Mesendoderm (in vitro differentiated cells): ENCODE measurements at regions not wholly inside any gene's neighbourhood (a gene's known extent, or its start where the extent isn't known, plus 50 kb on each side); places are given as distances from the start of the nearest gene placed in this dataset.

ENCODE experiments used
- DNase-seq: peaks from one replicate; pipeline ENCODE4 v3.0.0; 2013
- H2AK5ac ChIP-seq: 2 replicates; pipeline ENCODE4 v1.6.1; 2013; ENCODE audit warnings: low read length, inconsistent platforms
- H2BK120ac ChIP-seq: 2 replicates; pipeline ENCODE4 v1.6.1; 2013; ENCODE audit warnings: low read depth, mild to moderate bottlenecking, low read length, moderate library complexity, mixed read lengths
- H2BK15ac ChIP-seq: replicated peaks from 2 replicates; pipeline ENCODE4 v1.6.1; 2013; ENCODE audit warnings: low read depth, mild to moderate bottlenecking, moderate library complexity
- H2BK5ac ChIP-seq: 2 replicates; pipeline ENCODE4 v1.6.1; 2013; ENCODE audit warnings: low read length, inconsistent platforms
- H3K18ac ChIP-seq: 2 replicates; pipeline ENCODE4 v1.6.1; 2013; ENCODE audit warnings: mild to moderate bottlenecking, low read length, mixed read lengths
- H3K23ac ChIP-seq: one replicate; pipeline ENCODE4 v1.6.1; 2013; ENCODE audit warnings: low read length
- H3K27ac ChIP-seq: 2 replicates; pipeline ENCODE4 v1.5.1; 2013; ENCODE audit warnings: low read depth, mild to moderate bottlenecking, inconsistent platforms, low read length, moderate library complexity
- H3K27me3 ChIP-seq: 2 replicates; pipeline ENCODE4 v1.6.1; 2013; ENCODE audit warnings: low read length, control low read depth, mild to moderate bottlenecking, inconsistent platforms; ENCODE audit not compliant: insufficient read depth, poor library complexity
- H3K36me3 ChIP-seq: 2 replicates; pipeline ENCODE4 v1.6.1; 2013; ENCODE audit warnings: low read length, inconsistent platforms; ENCODE audit not compliant: control insufficient read depth, insufficient read depth
- H3K4ac ChIP-seq: one replicate; pipeline ENCODE4 v1.6.1; 2013; ENCODE audit warnings: low read depth, mild to moderate bottlenecking, low read length, moderate library complexity
- H3K4me1 ChIP-seq: 2 replicates; pipeline ENCODE4 v1.6.1; 2013; ENCODE audit warnings: low read depth, low read length, inconsistent platforms; ENCODE audit not compliant: control insufficient read depth
- H3K4me2 ChIP-seq: 2 replicates; pipeline ENCODE4 v1.6.1; 2013; ENCODE audit warnings: low read length
- H3K4me3 ChIP-seq: 2 replicates; pipeline ENCODE4 v1.5.1; 2013; ENCODE audit warnings: mild to moderate bottlenecking, low read length
- H3K56ac ChIP-seq: one replicate; pipeline ENCODE4 v1.6.1; 2013; ENCODE audit warnings: low read length
- H3K79me1 ChIP-seq: 2 replicates; pipeline ENCODE4 v1.6.1; 2013; ENCODE audit warnings: low read length, inconsistent platforms
- H3K79me2 ChIP-seq: 2 replicates; pipeline ENCODE4 v1.6.1; 2013; ENCODE audit warnings: mild to moderate bottlenecking, low read length; ENCODE audit not compliant: control insufficient read depth, insufficient read depth
- H3K9ac ChIP-seq: 2 replicates; pipeline ENCODE4 v1.6.1; 2013; ENCODE audit warnings: low read length, inconsistent platforms
- H4K5ac ChIP-seq: one replicate; pipeline ENCODE4 v1.6.1; 2013; ENCODE audit warnings: low read length
- H4K8ac ChIP-seq: one replicate; pipeline ENCODE4 v1.6.1; 2013; ENCODE audit warnings: low read depth, mild to moderate bottlenecking, control low read depth, low read length, moderate library complexity
- WGBS: extraction: QIAGEN DNeasy Blood & Tissue Kit; methylation state at CpG from one replicate; pipeline ENCODE4 v1.1.7; 2013; ENCODE audit warnings: low lambda C conversion rate, missing lambda C conversion rate; ENCODE audit not compliant: insufficient coverage; ENCODE audit errors: extremely low coverage; 5-methylcytosine and 5-hydroxymethylcytosine counted together

GRCh38 chr3:157840564-157840963 lies 265.7 kb downstream of the SHOX2 start:
- Histone ChIP-seq H3K9ac (no peak overlapping the region), H3K4me2 (no peak overlapping the region), H2AK5ac (no peak overlapping the region), H3K4ac (no peak overlapping the region), H3K56ac (no peak overlapping the region), H3K18ac (no peak overlapping the region), H3K23ac (no peak overlapping the region), H3K79me1 (no peaks in the 10 kb centered on the region), H2BK120ac (no peak overlapping the region), H3K27me3 (no peaks in the 10 kb centered on the region), H2BK15ac (no peak overlapping the region), H4K5ac (no peak overlapping the region), H3K4me1 (no peaks in the 10 kb centered on the region), H3K36me3 (no peaks in the 10 kb centered on the region), H3K79me2 (no peaks in the 10 kb centered on the region), H2BK5ac (no peak overlapping the region), H3K27ac (no peak overlapping the region), H4K8ac (no peak overlapping the region), H3K4me3 (no peak overlapping the region)
- DNase-seq: no peak
- no CpG with 5 or more reads among the region's 2 CpGs for WGBS

DNA sequence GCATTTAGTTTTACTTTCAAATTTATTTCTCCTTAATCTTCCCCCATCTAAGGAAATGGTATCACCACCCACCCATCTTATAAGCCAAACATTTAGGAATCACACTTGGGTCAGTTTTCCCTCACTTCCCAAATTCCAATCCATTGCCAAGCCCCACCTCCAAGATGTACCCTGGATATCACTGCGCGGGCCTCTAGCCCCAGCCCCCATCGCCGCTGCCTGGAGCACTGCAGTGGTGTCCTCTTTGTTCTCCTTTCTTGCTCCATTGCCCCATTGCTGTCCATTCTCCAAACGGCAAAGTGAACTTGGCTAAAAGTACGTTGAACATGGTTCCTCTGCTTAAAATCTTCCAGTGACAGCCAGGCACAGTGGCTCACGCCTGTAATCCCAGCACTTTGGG lies 267.8 kb downstream of the SHOX2 start:
- no peak overlapping the region for H3K4me2 ChIP-seq
- no peak overlapping the region for H4K8ac ChIP-seq
- no peak overlapping the region for H2BK5ac ChIP-seq
- H3K79me2 ChIP-seq: no peaks in the 10 kb centered on the region
- H4K5ac ChIP-seq: no peak overlapping the region
- no peaks in the 10 kb centered on the region for H3K27me3 ChIP-seq
- H3K4ac ChIP-seq: no peak overlapping the region
- no peaks in the 10 kb centered on the region for H3K36me3 ChIP-seq
- H3K18ac ChIP-seq: no peak overlapping the region
- no peak overlapping the region for H2BK120ac ChIP-seq
- no peak overlapping the region for H2BK15ac ChIP-seq
- DNase-seq: no peak
- no peak overlapping the region for H2AK5ac ChIP-seq
- no peaks in the 10 kb centered on the region for H3K79me1 ChIP-seq
- no peaks in the 10 kb centered on the region for H3K4me1 ChIP-seq
- no peak overlapping the region for H3K27ac ChIP-seq
- H3K9ac ChIP-seq: no peak overlapping the region
- no CpG with 5 or more reads among the region's 7 CpGs for WGBS
- no peak overlapping the region for H3K56ac ChIP-seq
- H3K23ac ChIP-seq: no peak overlapping the region
- H3K4me3 ChIP-seq: no peak overlapping the region

DNA sequence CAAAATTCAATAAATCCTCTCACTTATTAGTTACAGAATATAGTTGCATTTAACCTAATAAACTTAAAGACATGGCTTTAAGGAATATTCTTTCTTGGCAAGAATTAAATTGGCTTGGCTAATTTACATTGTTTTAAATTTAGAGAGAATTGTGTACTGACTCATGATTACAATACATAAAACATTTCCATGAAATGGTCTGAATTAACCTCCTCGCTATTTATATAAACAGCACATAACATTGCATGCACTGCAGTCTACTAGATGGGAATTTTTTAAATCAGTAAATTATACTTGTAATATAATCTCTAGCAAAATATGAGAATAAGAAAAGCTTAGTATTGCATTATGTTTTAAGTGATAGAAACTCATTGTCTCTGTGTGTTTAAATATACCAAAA lies 268.9 kb downstream of the SHOX2 start:
- H3K23ac ChIP-seq: no peak overlapping the region
- no peak overlapping the region for H3K9ac ChIP-seq
- no peak overlapping the region for H3K27ac ChIP-seq
- no peak overlapping the region for H2BK120ac ChIP-seq
- H3K79me1 ChIP-seq: no peaks in the 10 kb centered on the region
- no peak overlapping the region for H3K56ac ChIP-seq
- no peak overlapping the region for H2BK5ac ChIP-seq
- no peak overlapping the region for H4K5ac ChIP-seq
- H3K4me3 ChIP-seq: no peak overlapping the region
- H4K8ac ChIP-seq: no peak overlapping the region
- H3K79me2 ChIP-seq: no peaks in the 10 kb centered on the region
- WGBS: no CpG with 5 or more reads among the region's 1 CpG
- H3K4me1 ChIP-seq: no peaks in the 10 kb centered on the region
- H2BK15ac ChIP-seq: no peak overlapping the region
- no peaks in the 10 kb centered on the region for H3K27me3 ChIP-seq
- no peaks in the 10 kb centered on the region for H3K36me3 ChIP-seq
- DNase-seq: no peak
- H3K4ac ChIP-seq: no peak overlapping the region
- H2AK5ac ChIP-seq: no peak overlapping the region
- no peak overlapping the region for H3K4me2 ChIP-seq
- H3K18ac ChIP-seq: no peak overlapping the region

DNA sequence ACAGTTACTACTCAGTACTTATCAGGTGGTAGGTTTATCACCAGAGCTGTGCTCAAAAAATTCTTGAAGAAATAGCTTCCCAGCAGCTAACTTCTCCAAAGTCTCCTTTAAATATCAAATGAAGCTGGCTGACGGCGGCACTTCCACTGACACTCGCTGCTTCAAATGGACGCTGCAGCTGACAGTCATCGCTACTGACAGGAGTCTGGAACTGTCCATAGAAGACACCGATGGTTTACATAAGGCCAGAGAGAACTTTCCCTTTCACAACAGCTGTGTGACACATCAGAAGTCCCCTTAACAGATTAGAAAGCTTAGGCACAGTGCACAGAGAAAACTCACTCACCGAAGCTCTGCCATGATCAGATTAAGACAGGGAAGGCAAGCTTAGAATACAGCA lies 270.2 kb downstream of the SHOX2 start:
- no peak for DNase-seq
- no peaks in the 10 kb centered on the region for H3K79me2 ChIP-seq
- H2BK120ac ChIP-seq: no peak overlapping the region
- no peak overlapping the region for H3K4ac ChIP-seq
- no peaks in the 10 kb centered on the region for H3K79me1 ChIP-seq
- no peak overlapping the region for H2AK5ac ChIP-seq
- H3K4me2 ChIP-seq: no peak overlapping the region
- no CpG with 5 or more reads among the region's 7 CpGs for WGBS
- no peak overlapping the region for H2BK5ac ChIP-seq
- no peak overlapping the region for H4K5ac ChIP-seq
- no peak overlapping the region for H2BK15ac ChIP-seq
- H4K8ac ChIP-seq: no peak overlapping the region
- H3K4me3 ChIP-seq: no peak overlapping the region
- no peaks in the 10 kb centered on the region for H3K36me3 ChIP-seq
- H3K9ac ChIP-seq: no peak overlapping the region
- no peaks in the 10 kb centered on the region for H3K4me1 ChIP-seq
- H3K27ac ChIP-seq: no peak overlapping the region
- H3K56ac ChIP-seq: no peak overlapping the region
- H3K27me3 ChIP-seq: no peaks in the 10 kb centered on the region
- H3K23ac ChIP-seq: no peak overlapping the region
- H3K18ac ChIP-seq: no peak overlapping the region

DNA sequence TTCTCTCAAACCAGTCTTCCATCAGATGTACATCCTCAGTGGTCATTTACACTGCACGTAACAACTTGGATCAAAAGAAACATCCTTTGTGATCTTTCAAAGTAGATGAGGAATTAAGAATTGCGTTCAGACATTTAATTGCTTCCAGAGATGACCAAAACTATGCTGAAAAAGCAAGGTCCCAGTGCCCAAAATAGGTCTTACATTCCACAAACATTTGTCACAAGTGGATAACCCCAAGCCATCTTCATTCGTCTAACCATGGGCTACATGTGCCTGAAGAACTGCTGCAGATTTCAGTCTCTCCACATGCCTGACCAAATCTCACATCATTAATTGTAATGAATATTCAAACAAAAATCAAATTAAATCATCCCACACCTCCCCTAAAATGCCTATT lies 273.6 kb downstream of the SHOX2 start:
- H3K36me3 ChIP-seq: no peaks in the 10 kb centered on the region
- H3K27ac ChIP-seq: no peak overlapping the region
- no peak for DNase-seq
- no peaks in the 10 kb centered on the region for H3K27me3 ChIP-seq
- no peak overlapping the region for H3K9ac ChIP-seq
- no peak overlapping the region for H2AK5ac ChIP-seq
- H2BK15ac ChIP-seq: no peak overlapping the region
- H3K79me1 ChIP-seq: no peaks in the 10 kb centered on the region
- H4K5ac ChIP-seq: no peak overlapping the region
- H3K4ac ChIP-seq: no peak overlapping the region
- no CpG with 5 or more reads among the region's 3 CpGs for WGBS
- H3K56ac ChIP-seq: no peak overlapping the region
- no peak overlapping the region for H2BK5ac ChIP-seq
- H4K8ac ChIP-seq: no peak overlapping the region
- H3K4me2 ChIP-seq: no peak overlapping the region
- no peaks in the 10 kb centered on the region for H3K79me2 ChIP-seq
- H3K23ac ChIP-seq: no peak overlapping the region
- no peak overlapping the region for H2BK120ac ChIP-seq
- H3K4me1 ChIP-seq: no peaks in the 10 kb centered on the region
- no peak overlapping the region for H3K18ac ChIP-seq
- no peak overlapping the region for H3K4me3 ChIP-seq

GRCh38 chr3:157830556-157831236 lies 275.5 kb downstream of the SHOX2 start:
- no peak overlapping the region for H3K4me3 ChIP-seq
- no CpG with 5 or more reads among the region's 7 CpGs for whole genome bisulfite sequencing
- H4K8ac ChIP-seq: no peak overlapping the region
- no peaks in the 10 kb centered on the region for H3K79me2 ChIP-seq
- H3K27ac ChIP-seq: no peak overlapping the region
- H3K79me1 ChIP-seq: no peaks in the 10 kb centered on the region
- no peak overlapping the region for H3K18ac ChIP-seq
- no peak for DNase-seq
- H3K4me1 ChIP-seq: no peaks in the 10 kb centered on the region
- no peak overlapping the region for H2AK5ac ChIP-seq
- H3K36me3 ChIP-seq: no peaks in the 10 kb centered on the region
- H3K23ac ChIP-seq: no peak overlapping the region
- H2BK5ac ChIP-seq: no peak overlapping the region
- H2BK120ac ChIP-seq: no peak overlapping the region
- no peak overlapping the region for H4K5ac ChIP-seq
- no peak overlapping the region for H3K9ac ChIP-seq
- H3K27me3 ChIP-seq: no peaks in the 10 kb centered on the region
- no peak overlapping the region for H3K4me2 ChIP-seq
- H2BK15ac ChIP-seq: no peak overlapping the region
- H3K4ac ChIP-seq: no peak overlapping the region
- H3K56ac ChIP-seq: no peak overlapping the region
